Globus pallidus (tissue), 1 donor: ENCODE measurements at regions not wholly inside any gene's neighbourhood (a gene's known extent, or its start where the extent isn't known, plus 50 kb on each side); places are given as distances from the start of the nearest gene placed in this dataset.

Experiments
- DNase-seq: peaks from one replicate; pipeline ENCODE4 v3.0.0-alpha.2; 2015; ENCODE audit warnings: low spot score

DNA sequence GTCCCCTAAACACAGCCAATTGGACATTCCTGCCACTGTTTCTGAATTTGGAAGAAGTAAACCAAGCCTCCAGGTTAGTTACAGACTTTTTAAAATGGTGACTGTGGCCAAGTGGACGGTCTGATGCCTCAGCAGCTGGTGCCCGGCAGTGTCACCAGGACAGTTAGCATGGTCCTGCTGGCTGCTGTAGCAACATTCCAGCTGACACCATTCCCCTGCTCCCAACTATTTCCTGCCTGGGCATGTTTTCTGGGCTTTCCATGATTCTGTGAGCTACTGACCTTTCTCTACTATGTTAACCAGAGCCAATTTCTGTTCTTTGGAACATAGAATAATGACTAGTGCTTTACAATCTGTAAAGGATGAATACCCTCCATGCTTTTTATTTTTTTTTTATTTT, 95.0 kb downstream of the TLR5 start:
- DNase-seq = no peak

DNA sequence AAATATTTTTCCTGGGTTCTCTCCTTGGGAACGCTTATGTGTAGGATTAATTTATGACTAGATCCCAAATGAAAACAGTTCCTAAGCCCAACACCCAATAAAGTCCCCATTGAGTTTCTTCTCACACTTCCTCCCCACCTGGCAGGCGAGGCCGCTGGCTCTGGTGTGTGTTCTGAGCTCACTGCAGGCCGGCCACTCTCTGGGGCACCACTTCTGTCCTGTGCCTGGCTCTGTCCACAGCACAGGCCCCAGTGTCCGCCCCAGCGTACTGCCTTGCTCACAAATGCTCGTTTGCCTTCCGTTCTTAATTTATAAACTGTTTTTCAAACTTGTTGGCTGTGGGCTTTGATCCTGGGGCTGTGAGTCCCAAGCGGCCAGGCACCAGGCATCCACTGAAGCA, 90.6 kb downstream of the TLR5 start:
- no peak for DNase-seq

- DNase-seq = no peak
These were observed 90.1 kb downstream of the TLR5 start for GRCh38 chr1:223052931-223053330.

DNA sequence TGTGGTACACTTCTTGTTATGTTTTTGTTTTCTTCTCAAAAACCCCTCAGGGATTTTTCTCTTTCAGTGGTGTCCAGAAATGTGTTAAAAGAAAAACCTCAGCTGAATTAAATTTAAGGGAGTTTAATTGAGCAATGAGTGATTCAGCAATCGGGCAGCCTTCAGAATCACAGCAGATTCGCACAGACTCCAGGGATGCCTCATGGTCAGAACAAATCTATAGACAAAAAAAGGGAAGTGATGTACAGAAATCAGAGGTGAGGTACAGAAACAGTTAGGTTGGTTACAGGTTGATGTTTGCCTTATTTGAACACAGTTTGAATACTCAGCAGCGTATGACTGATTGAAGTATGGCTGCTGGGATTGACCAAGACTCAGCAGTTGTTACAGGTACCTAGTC, 86.2 kb downstream of the TLR5 start:
- DNase-seq = no peak

DNA sequence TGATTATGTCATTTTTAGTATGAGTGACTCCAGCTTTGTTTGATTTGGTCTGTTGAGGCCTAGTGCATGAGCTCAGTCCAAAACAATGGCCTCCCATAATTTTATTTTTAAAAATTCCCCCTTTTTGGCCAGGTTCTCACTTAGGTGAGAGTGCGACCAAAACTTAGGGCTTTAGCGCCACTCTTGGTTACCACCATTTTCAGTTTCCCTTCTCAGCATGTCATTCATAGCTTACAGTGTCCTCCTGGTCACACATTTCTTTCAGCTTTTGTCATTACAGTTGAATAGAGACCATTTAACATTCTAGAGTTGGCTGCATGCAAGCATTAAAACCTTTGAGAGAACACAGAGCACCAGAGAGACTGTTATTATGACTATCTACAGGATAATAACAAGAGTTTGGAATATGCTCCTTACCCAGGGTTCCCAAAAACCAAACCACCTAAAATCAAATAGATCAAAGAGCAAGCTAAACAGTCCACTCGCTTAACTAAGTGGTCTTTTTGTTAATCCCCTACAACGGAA, 85.4 kb downstream of the TLR5 start:
- no peak for DNase-seq
